RCC 7860 (cell line): ENCODE measurements at regions not wholly inside any gene's neighbourhood (a gene's known extent, or its start where the extent isn't known, plus 50 kb on each side); places are given as distances from the start of the nearest gene placed in this dataset.
"Not testable (repeated sequence)": the region's sequence is repeated elsewhere in the genome, so short reads cannot be mapped to it uniquely, and the experiment has no call there.

Experiments
- DNase-seq: peaks from one replicate; pipeline ENCODE4 v3.0.0-alpha.2; 2015; ENCODE audit warnings: low spot score
- FAIRE-seq: peaks from 2 replicates; lab custom pipeline; 2012; peaks lifted over from hg19 to GRCh38; lab: Jason Lieb, UNC

GRCh38 chr5:13640270-13640669, 304.2 kb downstream of the DNAH5 start:
- FAIRE-seq, result peak; percentile 96
- DNase-seq, result peak; percentile 71

DNA sequence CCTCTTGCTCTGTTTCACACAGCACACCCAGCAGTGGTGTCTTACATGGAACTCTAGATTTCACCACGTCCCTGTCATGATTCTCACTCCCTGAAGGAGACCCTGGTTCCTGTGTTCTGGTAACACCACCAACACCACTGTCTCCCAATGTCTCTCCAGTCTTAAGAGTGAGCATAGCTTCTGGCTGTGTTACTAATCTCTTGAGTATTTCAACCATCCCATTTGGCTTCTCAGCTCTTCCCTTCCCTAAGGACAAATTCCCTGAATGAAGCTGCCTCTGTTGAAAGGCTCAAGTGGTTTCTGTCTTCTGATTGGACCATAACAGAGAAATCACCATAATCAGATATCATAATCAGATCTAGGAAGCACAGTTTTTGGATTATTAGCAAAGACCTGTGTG, 311.8 kb downstream of the DNAH5 start:
- FAIRE-seq, result no peak
- DNase-seq, result peak; percentile 31

DNA sequence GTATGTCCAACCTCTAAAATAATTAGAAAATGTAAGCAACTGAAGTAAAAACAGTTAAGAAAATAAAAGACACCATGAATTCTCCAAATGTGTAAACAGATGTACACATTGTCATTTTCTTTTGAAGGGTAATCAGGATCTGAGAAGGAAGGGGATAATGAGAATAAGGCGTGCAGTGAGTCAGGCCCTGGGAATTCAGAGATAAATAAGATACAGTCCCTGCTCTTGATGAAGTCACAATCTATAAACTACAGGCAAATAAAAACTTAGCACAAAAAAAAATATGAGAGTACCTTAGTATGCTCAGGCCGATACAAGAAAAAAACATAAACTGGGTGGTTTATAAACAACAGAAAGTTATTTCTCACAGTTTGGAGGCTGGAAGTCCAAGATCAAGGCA, 315.3 kb downstream of the DNAH5 start:
- FAIRE-seq (no peak), DNase-seq (no peak)

GRCh38 chr5:13627673-13628454, 316.6 kb downstream of the DNAH5 start:
- no peak for DNase-seq
- no peak for FAIRE-seq

- FAIRE-seq, result no peak
Measured at GRCh38 chr5:13625616-13626198, 318.8 kb downstream of the DNAH5 start.

GRCh38 chr5:13624283-13625074, 320.0 kb downstream of the DNAH5 start:
- no peak for DNase-seq
- FAIRE-seq, result no peak

More at GRCh38 chr5:13625616-13626198, 318.8 kb downstream of the DNAH5 start:
- no peak for DNase-seq

DNA sequence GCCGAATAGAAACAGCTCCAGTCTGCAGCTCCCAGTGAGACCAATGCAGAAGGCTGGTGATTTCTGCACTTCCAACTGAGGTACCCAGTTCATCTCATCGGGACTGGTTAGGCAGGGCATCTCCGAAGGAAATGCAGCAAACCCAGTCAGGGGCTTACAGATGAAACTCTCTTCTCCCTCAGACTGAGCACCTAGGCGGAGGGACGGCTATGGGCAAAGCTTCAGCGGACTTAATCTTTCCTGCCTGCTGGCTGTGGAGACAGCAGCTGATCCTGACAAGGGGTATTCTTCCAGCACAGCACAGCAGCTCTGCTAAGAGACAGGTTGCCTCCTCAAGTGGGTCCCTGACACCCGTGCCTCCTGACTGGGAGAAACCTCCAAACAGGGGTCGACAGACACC, 330.9 kb downstream of the DNAH5 start:
- DNase-seq (no peak), FAIRE-seq (no peak)

DNA sequence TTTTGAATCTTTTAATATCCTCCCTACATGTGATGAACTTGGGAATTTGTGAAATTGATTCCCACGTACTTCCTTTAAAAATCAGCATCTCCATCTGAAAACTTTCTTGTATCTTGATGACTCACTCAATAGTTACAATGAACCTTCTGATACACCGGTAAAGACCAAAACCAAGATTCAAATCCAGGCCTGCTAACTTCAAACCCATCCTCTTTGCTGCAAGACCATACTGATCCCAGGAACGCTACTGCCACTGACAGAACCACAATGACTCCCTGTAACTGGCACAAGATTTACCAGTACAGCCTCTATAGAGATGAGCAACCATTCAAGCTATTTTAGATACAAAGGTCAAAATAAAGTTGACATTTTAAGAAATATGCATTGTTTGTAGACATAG, 332.9 kb downstream of the DNAH5 start:
- DNase-seq (no peak), FAIRE-seq (no peak)

DNA sequence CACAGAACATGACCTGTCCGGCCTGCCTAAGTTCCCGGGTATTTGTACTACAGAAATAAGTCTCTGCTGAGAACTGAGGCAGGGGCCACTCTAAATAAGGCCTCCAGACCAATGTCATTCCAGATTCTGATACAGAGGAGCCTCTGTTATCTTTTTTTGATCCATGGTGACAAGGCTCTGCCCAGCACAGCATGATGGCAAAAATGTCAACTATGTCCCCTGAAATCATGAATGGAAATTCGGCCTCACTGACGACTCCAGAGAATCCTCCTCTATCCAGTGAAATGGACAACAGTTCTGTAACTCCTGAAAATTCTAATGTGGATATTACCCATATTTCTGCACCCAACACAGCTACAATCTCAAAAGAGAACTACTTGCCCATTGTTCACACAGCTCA, 335.0 kb downstream of the DNAH5 start:
- no peak for DNase-seq
- no peak for FAIRE-seq

- DNase-seq (peak; percentile 81), FAIRE-seq (peak; percentile 79)
Measured at GRCh38 chr5:13606051-13606450, 338.4 kb downstream of the DNAH5 start.

GRCh38 chr5:13601112-13601511, 343.4 kb downstream of the DNAH5 start:
- peak; percentile 85 for DNase-seq
- peak; percentile 91 for FAIRE-seq

DNA sequence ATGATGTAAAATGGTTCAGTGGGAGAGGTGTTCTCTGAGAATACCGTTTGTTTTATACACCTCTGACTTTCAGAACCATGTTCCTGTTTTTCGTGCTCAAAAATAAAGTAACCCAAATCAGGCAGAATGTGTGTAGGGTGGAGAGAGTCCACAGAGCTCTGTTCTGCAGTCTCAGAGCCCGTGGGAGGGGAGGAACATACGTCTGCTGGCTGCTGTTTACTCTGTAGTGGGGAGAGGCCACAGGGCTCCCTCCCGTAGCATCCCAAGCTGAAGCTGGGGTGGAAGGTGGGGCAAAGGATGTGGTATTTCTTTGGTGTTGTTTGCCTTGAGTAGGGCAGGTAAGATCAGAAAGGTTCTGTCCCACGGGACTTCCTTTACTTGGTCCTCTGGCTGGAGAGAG, 348.5 kb downstream of the DNAH5 start:
- FAIRE-seq (no peak), DNase-seq (no peak)

- DNase-seq, result peak; percentile 99
- peak; percentile 99 for FAIRE-seq
Measured at GRCh38 chr5:13591621-13592020, 352.9 kb downstream of the DNAH5 start.

DNA sequence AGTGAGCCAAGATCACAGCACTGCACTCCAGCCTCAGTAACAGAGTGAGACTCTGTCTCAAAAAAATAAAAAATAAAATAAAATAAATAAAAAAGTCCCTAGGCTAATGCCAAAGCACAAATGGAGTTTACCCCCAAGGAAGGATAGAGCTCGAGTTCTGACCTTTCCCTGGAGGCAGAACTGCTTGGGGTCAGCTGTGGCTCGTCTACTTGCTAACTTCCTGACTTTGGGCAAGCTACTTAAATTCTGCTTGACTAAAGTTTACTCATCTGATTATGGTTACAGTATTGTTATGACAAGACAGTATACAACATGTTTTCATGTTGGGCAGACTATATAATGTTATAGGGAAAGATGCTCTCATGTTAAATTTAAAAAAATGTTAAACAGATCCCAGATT, 359.2 kb downstream of the DNAH5 start:
- DNase-seq, result no peak
- no peak for FAIRE-seq

DNA sequence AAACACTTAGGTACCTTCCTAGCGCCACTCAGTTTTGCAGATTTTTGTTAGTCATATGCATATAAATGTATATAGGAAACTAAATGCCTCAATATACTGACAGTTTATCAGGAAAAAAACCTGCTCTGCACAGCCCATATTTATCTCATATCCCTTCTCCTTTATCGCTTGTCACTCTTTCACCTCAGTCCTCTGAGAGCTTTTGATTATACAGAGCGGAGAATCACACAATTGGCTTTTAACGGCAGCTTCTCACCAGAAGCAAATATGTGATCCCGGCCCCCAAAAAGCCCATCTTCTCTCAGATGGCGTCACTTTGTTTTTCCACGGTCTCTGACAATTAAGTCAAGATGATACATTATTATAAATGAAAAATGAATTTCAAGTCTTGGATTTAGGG, 362.6 kb downstream of the DNAH5 start:
- DNase-seq, result no peak
- no peak for FAIRE-seq

- FAIRE-seq, result no peak
- no peak for DNase-seq
Measured at GRCh38 chr5:13581132-13581531, 363.4 kb downstream of the DNAH5 start.

DNA sequence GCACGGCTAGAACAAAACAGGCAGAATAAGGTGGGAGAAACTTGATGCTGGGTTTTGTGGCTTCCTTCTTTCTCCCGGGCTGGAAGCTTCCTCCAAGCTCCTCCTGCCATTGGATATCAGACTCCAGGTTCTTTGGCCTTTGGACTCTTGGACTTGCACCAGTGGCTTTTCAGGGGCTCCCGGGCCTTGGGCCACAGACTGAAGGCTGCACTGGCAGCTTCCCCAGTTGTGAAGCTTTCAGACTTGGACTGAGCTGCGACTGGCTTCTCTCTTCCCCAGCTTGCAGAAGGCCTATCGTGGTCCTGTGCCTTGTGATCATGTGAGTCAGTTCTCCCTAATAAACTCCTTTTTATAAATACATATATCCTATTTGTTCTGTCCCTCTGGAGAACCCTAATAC, 364.4 kb downstream of the DNAH5 start:
- FAIRE-seq, result no peak
- no peak for DNase-seq

DNA sequence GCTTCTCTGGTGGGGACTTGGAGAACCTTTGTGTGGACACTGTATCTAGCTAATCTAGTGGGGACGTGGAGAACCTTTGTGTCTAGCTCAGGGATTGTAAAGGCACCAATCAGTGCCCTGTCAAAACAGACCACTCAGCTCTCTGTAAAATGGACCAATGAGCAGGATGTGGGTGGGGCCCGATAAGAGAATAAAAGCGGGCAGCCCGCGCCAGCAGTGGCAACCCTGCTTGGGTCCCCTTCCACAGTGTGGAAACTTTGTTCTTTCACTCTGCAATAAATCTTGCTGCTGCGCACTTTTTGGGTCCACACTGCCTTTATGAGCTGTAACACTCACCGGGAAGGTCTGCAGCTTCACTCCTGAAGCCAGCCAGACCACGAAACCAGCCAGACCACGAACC, 365.4 kb downstream of the DNAH5 start:
- not testable (repeated sequence) for DNase-seq, FAIRE-seq

DNA sequence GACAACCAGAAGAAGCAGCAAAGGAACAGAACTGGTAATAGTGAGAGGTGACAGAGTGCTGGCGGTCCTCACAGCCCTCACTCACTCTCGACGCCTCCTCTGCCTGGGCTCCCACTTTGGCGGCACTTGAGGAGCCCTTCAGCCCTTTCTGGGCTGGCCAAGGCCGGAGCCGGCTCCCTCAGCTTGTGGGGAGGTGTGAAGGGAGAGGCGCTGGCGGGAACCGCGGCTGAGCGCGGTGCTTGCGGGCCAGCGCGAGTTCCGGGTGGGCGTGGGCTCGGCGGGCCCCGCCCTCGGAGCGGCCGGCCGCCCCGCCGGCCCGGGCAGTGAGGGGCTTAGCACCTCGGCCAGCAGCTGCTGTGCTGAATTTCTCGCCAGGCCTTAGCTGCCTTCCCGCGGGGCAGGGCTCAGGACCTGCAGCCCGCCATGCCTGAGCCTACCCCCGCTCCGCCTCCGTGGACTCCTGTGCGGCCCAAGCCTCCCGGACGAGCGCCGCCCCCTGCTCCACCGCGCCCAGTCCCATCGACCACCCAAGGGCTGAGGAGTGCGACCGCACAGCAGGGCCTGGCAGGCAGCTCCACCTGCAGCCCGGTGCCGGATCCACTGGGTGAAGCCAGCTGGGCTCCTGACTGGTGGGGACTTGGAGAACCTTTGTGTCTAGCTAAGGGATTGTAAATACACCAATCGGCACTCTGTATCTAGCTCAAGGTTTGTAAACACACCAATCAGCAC, 366.0 kb downstream of the DNAH5 start:
- not testable (repeated sequence) for FAIRE-seq, DNase-seq

- DNase-seq (no peak), FAIRE-seq (no peak)
Measured at GRCh38 chr5:13574574-13574973, 369.9 kb downstream of the DNAH5 start.

- no peak for DNase-seq
- FAIRE-seq, result no peak
Measured at GRCh38 chr5:13572163-13572562, 372.3 kb downstream of the DNAH5 start.
